Right atrium auricular region (tissue), 2 donors: ENCODE measurements at regions not wholly inside any gene's neighbourhood (a gene's known extent, or its start where the extent isn't known, plus 50 kb on each side); places are given as distances from the start of the nearest gene placed in this dataset.

Experiments used
- DNase-seq: peaks from one replicate; pipeline ENCODE4 v3.0.0-alpha.2; 2019; ENCODE audit warnings: low spot score
- H3K27ac ChIP-seq, 2 donors: fragments of 200-600 bp; sonication (generic); 1 replicate in 1 of 2; 2 replicates in 1 of 2; pipeline ENCODE4 v1.5.1; 2016 to 2019
- H3K27me3 ChIP-seq, 2 donors: fragments of 200-600 bp; sonication (generic); one replicate each; pipeline versions ENCODE4 v1.5.1 to v1.6.0; 2017 to 2019
- H3K36me3 ChIP-seq: fragments of 200-600 bp; sonication (generic); one replicate; pipeline ENCODE4 v1.5.1; 2016
- H3K4me1 ChIP-seq, 2 donors: fragments of 200-600 bp; sonication (generic); one replicate each; pipeline versions ENCODE4 v1.5.1 to v1.6.0; 2017 to 2019
- H3K4me3 ChIP-seq, 2 donors: fragments of 200-600 bp; sonication (generic); 1 replicate in 1 of 2; 2 replicates in 1 of 2; pipeline ENCODE4 v1.5.1; 2017 to 2019; ENCODE audit warnings: mild to moderate bottlenecking in 1 of 2, moderate library complexity in 1 of 2
- H3K9me3 ChIP-seq, 2 donors: fragments of 200-600 bp; sonication (generic); one replicate each; pipeline ENCODE4 v1.5.1; 2019
- TF ChIP-seq, protein P1 (sequence below), 2 donors: fragments of 200-600 bp; sonication (generic); IDR thresholded peaks; one replicate each; pipeline ENCODE4 v1.5.1; 2019; ENCODE audit warnings: antibody characterized with exemption in 2 of 2

GRCh38 chr9:89794918-89795317, 190.1 kb downstream of the GADD45G start:
- no peak overlapping the region for H3K27ac ChIP-seq
- no peak overlapping the region for H3K4me3 ChIP-seq
- H3K9me3 ChIP-seq, result no peaks in the 10 kb centered on the region
- TF ChIP-seq, protein P1, sequence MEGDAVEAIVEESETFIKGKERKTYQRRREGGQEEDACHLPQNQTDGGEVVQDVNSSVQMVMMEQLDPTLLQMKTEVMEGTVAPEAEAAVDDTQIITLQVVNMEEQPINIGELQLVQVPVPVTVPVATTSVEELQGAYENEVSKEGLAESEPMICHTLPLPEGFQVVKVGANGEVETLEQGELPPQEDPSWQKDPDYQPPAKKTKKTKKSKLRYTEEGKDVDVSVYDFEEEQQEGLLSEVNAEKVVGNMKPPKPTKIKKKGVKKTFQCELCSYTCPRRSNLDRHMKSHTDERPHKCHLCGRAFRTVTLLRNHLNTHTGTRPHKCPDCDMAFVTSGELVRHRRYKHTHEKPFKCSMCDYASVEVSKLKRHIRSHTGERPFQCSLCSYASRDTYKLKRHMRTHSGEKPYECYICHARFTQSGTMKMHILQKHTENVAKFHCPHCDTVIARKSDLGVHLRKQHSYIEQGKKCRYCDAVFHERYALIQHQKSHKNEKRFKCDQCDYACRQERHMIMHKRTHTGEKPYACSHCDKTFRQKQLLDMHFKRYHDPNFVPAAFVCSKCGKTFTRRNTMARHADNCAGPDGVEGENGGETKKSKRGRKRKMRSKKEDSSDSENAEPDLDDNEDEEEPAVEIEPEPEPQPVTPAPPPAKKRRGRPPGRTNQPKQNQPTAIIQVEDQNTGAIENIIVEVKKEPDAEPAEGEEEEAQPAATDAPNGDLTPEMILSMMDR (IDR thresholded peaks at IDR 0.05), result no peak
- H3K27me3 ChIP-seq, result no peaks in the 10 kb centered on the region
- no peaks in the 10 kb centered on the region for H3K36me3 ChIP-seq
- no peaks in the 10 kb centered on the region for H3K4me1 ChIP-seq
- no peak for DNase-seq

DNA sequence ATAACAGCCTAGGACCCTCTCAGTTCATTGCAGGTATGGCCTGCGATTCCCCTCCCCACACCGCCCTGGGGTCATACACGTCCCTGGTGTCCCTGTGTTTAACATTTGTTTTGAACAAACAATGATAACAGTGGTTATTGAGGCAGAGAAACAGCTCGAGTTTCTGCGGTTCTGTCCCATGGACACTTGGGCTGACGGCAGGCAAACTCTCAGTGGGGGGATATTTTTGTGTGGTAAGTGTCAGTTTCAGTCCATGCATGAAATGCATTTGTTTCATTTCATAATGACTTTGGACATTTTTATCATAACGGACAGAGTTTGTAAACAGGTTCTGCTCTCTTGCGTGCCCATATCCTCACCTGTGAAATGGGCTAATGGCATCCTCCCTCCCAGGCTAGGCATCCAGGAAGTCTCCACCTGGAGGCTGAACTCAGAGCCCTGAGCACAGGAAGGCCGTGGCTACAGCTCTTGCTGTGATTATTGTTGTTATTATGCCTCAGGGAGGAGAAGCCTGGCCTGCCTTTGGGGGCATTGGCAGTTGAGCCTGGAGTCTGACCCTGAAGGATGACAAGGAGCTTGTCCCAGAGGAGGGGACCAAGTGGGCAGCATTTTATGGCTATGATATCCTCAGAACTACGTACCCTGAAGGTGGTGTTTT, 190.9 kb downstream of the GADD45G start:
- Histone ChIP-seq H3K4me1 (no peaks in the 10 kb centered on the region), H3K4me3 (no peak overlapping the region), H3K27ac (no peak overlapping the region), H3K36me3 (no peaks in the 10 kb centered on the region), H3K27me3 (no peaks in the 10 kb centered on the region), H3K9me3 (no peaks in the 10 kb centered on the region)
- TF ChIP-seq, protein P1 (IDR thresholded peaks at IDR 0.05), result no peak
- DNase-seq, result no peak

DNA sequence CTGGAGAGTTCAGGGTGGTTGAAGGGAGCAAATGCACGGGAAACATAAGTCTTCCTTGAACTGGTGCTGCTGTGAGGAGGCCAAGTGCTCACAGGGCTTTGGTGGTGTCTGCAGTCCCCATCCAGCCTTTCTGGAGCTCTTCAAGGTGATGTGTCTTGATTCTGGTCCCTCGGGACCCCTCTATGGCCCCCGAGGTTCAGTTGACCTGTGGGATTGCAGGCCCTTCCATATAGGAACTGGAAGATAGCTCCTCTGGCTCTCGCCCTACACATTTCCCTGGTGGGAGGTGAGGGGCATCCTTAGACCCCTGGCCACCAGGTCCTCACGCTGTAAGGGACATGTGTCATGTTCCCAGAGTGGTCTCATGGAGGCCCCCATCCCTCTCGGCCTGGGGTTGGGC, 191.8 kb downstream of the GADD45G start:
- TF ChIP-seq, protein P1 (IDR thresholded peaks at IDR 0.05), result no peak
- Histone ChIP-seq H3K27ac (no peak overlapping the region), H3K27me3 (no peaks in the 10 kb centered on the region), H3K4me1 (peaks cover 0 to 4% of the 10 kb centered on the region in 2 donors), H3K36me3 (no peaks in the 10 kb centered on the region), H3K4me3 (no peak overlapping the region), H3K9me3 (no peaks in the 10 kb centered on the region)
- DNase-seq, result no peak

- TF ChIP-seq, protein P1 (IDR thresholded peaks at IDR 0.05), result no peak
- no peak for DNase-seq
- Histone ChIP-seq H3K27me3 (no peaks in the 10 kb centered on the region), H3K9me3 (no peaks in the 10 kb centered on the region), H3K27ac (no peak overlapping the region), H3K4me1 (peaks cover 0 to 11% of the 10 kb centered on the region in 2 donors), H3K4me3 (no peak overlapping the region), H3K36me3 (no peaks in the 10 kb centered on the region)
Observed at GRCh38 chr9:89797255-89797654, 192.4 kb downstream of the GADD45G start.

- Histone ChIP-seq H3K4me3 (no peak overlapping the region), H3K36me3 (no peaks in the 10 kb centered on the region), H3K4me1 (peaks cover 0 to 18% of the 10 kb centered on the region in 2 donors), H3K27me3 (no peaks in the 10 kb centered on the region), H3K9me3 (no peaks in the 10 kb centered on the region), H3K27ac (no peak overlapping the region)
- TF ChIP-seq, protein P1 (IDR thresholded peaks at IDR 0.05), result no peak
- no peak for DNase-seq
Observed at GRCh38 chr9:89797937-89798455, 193.2 kb downstream of the GADD45G start.
